T47D (cell line): ENCODE measurements at regions not wholly inside any gene's neighbourhood (a gene's known extent, or its start where the extent isn't known, plus 50 kb on each side); places are given as distances from the start of the nearest gene placed in this dataset.

Experiments
- DNase-seq, 2 experiments: peaks; one replicate each; pipeline versions ENCODE4 v3.0.0 to v3.0.0-alpha.2; 2011 to 2012; ENCODE audit warnings: low read depth in 1 of 2, low spot score in 1 of 2
- JUND ChIP-seq: IDR thresholded peaks from 2 replicates; pipeline ENCODE4 v1.6.1; 2012; ENCODE audit warnings: low read depth
- in situ Hi-C: cut with HindIII; loops from 2 replicates; pipeline ENCODE4 v1.10.0; 2016; ENCODE audit warnings: low sequenced_read_pairs, low pct_unique_long_range_greater_than_20kb

GRCh38 chr9:4375424-4376200, 75.7 kb upstream of the GLIS3 start:
- peak in 1 of 2 experiments; percentile 46 for DNase-seq
- no peak for TF ChIP-seq JUND
- in situ Hi-C loops: no loop called here

GRCh38 chr9:4371108-4371507, 71.2 kb upstream of the GLIS3 start:
- DNase-seq: no peak
- in situ Hi-C loops: no loop called here
- no peak for TF ChIP-seq JUND

- in situ Hi-C loops: no loop called here
- TF ChIP-seq JUND: no peak
- DNase-seq: no peak
Measured at GRCh38 chr9:4370501-4370900, 70.6 kb upstream of the GLIS3 start.

- DNase-seq: peak; percentile 4 to 69
- no peak for TF ChIP-seq JUND
- in situ Hi-C loops: no loop called here
Measured at GRCh38 chr9:4366591-4367330, 66.9 kb upstream of the GLIS3 start.

GRCh38 chr9:4365055-4365454, 65.2 kb upstream of the GLIS3 start:
- DNase-seq: no peak
- TF ChIP-seq JUND: no peak
- in situ Hi-C loops: no loop called here

- TF ChIP-seq JUND: no peak
- in situ Hi-C loops: no loop called here
- no peak for DNase-seq
Measured at GRCh38 chr9:4362281-4362680, 62.4 kb upstream of the GLIS3 start.

GRCh38 chr9:4359016-4359415, 59.1 kb upstream of the GLIS3 start:
- TF ChIP-seq JUND: no peak
- in situ Hi-C loops: no loop called here
- no peak for DNase-seq

GRCh38 chr9:4357929-4358328, 58.1 kb upstream of the GLIS3 start:
- no peak for TF ChIP-seq JUND
- in situ Hi-C loops: no loop called here
- DNase-seq: no peak

GRCh38 chr9:4356306-4356705, 56.4 kb upstream of the GLIS3 start:
- no peak for TF ChIP-seq JUND
- DNase-seq: no peak
- in situ Hi-C loops: no loop called here

- TF ChIP-seq JUND: no peak
- peak in 1 of 2 experiments; percentile 35 for DNase-seq
- in situ Hi-C loops: no loop called here
Measured at GRCh38 chr9:4353236-4353635, 53.4 kb upstream of the GLIS3 start.

- no peak for TF ChIP-seq JUND
- DNase-seq: no peak
- in situ Hi-C loops: no loop called here
Measured at GRCh38 chr9:4349816-4350418, 50.0 kb upstream of the GLIS3 start.
